ENCODE measurements at regions not wholly inside any gene's neighbourhood (a gene's known extent, or its start where the extent isn't known, plus 50 kb on each side); places are given as distances from the start of the nearest gene placed in this dataset.

DNA sequence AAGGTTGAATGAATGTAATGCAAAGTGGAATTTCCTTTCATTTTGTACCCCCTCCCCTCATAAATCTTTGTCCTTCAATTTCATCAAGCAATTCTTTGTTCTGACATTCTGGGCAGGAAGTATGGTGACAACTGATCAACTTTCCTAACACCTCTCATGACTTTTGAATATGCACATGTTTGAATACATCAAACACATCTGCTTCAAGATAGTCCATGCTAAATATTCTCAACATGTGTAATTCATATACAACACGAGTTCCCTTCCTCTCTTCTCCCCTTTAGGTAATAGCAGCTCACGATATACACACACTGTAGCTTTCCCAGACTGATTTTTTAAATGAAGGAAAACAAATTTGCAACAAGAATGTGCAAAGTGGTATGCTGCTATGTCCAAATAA is 103.6 kb upstream of the EFNA5 start:
- TF ChIP-seq, protein P1, sequence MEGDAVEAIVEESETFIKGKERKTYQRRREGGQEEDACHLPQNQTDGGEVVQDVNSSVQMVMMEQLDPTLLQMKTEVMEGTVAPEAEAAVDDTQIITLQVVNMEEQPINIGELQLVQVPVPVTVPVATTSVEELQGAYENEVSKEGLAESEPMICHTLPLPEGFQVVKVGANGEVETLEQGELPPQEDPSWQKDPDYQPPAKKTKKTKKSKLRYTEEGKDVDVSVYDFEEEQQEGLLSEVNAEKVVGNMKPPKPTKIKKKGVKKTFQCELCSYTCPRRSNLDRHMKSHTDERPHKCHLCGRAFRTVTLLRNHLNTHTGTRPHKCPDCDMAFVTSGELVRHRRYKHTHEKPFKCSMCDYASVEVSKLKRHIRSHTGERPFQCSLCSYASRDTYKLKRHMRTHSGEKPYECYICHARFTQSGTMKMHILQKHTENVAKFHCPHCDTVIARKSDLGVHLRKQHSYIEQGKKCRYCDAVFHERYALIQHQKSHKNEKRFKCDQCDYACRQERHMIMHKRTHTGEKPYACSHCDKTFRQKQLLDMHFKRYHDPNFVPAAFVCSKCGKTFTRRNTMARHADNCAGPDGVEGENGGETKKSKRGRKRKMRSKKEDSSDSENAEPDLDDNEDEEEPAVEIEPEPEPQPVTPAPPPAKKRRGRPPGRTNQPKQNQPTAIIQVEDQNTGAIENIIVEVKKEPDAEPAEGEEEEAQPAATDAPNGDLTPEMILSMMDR (IDR thresholded peaks at IDR 0.05), result no peak
- no peak for TF ChIP-seq POLR2A (IDR thresholded peaks at IDR 0.05)
